ENCODE measurements at regions not wholly inside any gene's neighbourhood (a gene's known extent, or its start where the extent isn't known, plus 50 kb on each side); places are given as distances from the start of the nearest gene placed in this dataset.

GRCh38 chr7:25594728-25595127 lies 366.4 kb upstream of the NPVF start:
- Mint-ChIP-seq H3K9me3 (ENCODE audit: insufficient read depth) (no peaks in the 10 kb centered on the region), H3K27ac (no peak overlapping the region), H3K4me1 (no peaks in the 10 kb centered on the region), H3K27me3 (peaks cover 13% of the 10 kb centered on the region), H3K4me3 (no peak overlapping the region)
- ATAC-seq (ENCODE audit: low read depth) (no peak), DNase-seq (no peak)
- Histone ChIP-seq H3K36me3 (replicated peaks in 1 of 2; ENCODE audit: control extremely low read depth in 1 of 2, control insufficient read depth in 1 of 2, extremely low read depth in 1 of 2, insufficient read depth in 2 of 2, low read length in 1 of 2) (no peaks in the 10 kb centered on the region), H4K20me1 (ENCODE audit: control insufficient read depth, insufficient read depth, low read length, poor library complexity, severe bottlenecking) (no peaks in the 10 kb centered on the region), H3K27me3 (replicated peaks in 1 of 4; ENCODE audit: control extremely low read depth in 1 of 4, control insufficient read depth in 3 of 4, insufficient read depth in 4 of 4, low read length in 3 of 4) (no peaks in the 10 kb centered on the region), H3K4me2 (replicated peaks; ENCODE audit: low read depth, low read length, poor library complexity, severe bottlenecking) (no peak overlapping the region), H2AFZ (ENCODE audit: insufficient read depth, low read depth, low read length, poor library complexity, severe bottlenecking) (no peak overlapping the region), H3K79me2 (ENCODE audit: control insufficient read depth, insufficient read depth, low read length) (no peaks in the 10 kb centered on the region), H3K9ac (ENCODE audit: low read length) (no peak overlapping the region), H3K4me1 (ENCODE audit: control insufficient read depth in 2 of 2, insufficient read depth in 2 of 2, low read length in 2 of 2) (no peaks in the 10 kb centered on the region), H3K27ac (ENCODE audit: low read length in 2 of 2) (no peak overlapping the region), H3K4me3 (ENCODE audit: control extremely low read depth in 1 of 5, extremely low read depth in 1 of 5, insufficient read depth in 1 of 5, low read depth in 2 of 5, low read length in 4 of 5) (no peak overlapping the region), H3K9me3 (ENCODE audit: control extremely low read depth in 1 of 3, control insufficient read depth in 2 of 3, insufficient read depth in 1 of 3, low read length in 2 of 3) (no peaks in the 10 kb centered on the region)
- CTCF ChIA-PET: no interaction called here
- no CpG with 5 or more reads among the region's 2 CpGs for WGBS (ENCODE audit: insufficient coverage)
- intact Hi-C loops (cut with micrococcal nuclease): no loop called here
- POLR2A ChIA-PET: no interaction called here
- TF ChIP-seq CTCF (IDR thresholded peaks at IDR 0.05): no peak
- TF ChIP-seq EZH2 (IDR thresholded peaks at IDR 0.05; ENCODE audit: borderline replicate concordance, insufficient read depth, low read depth, low read length, poor library complexity, severe bottlenecking): no peak

DNA sequence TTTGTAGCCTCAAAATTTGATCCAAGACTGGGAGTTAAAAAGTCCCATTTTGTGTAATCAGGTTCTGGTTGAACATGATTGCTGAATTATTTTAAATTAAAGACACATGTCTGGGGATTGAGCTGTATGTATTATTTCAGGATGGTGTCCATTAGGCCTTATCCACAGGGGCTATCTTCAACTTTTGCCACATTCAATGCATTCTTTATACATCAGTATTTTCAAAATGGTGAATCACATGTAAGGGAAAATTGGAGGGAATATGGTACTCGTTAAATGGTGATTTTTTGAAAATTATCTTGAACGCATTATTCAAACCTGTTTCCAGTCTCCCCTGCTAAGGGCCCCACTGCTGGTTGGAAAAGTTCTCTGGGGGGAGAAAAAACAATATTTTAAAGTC lies 367.7 kb upstream of the NPVF start:
- ChIA-PET POLR2A (no interaction called here), CTCF (no interaction called here)
- H4K20me1 ChIP-seq (ENCODE audit: control insufficient read depth, insufficient read depth, low read length, poor library complexity, severe bottlenecking): no peaks in the 10 kb centered on the region
- ATAC-seq (ENCODE audit: low read depth): no peak
- no peak overlapping the region for H3K4me3 Mint-ChIP-seq
- intact Hi-C loops (cut with micrococcal nuclease): no loop called here
- WGBS (ENCODE audit: insufficient coverage): no CpG with 5 or more reads among the region's 2 CpGs
- H3K4me1 Mint-ChIP-seq: no peaks in the 10 kb centered on the region
- DNase-seq: no peak
- no peaks in the 10 kb centered on the region for H3K36me3 ChIP-seq (replicated peaks in 1 of 2; ENCODE audit: control extremely low read depth in 1 of 2, control insufficient read depth in 1 of 2, extremely low read depth in 1 of 2, insufficient read depth in 2 of 2, low read length in 1 of 2)
- no peaks in the 10 kb centered on the region for H3K27me3 ChIP-seq (replicated peaks in 1 of 4; ENCODE audit: control extremely low read depth in 1 of 4, control insufficient read depth in 3 of 4, insufficient read depth in 4 of 4, low read length in 3 of 4)
- H3K9me3 ChIP-seq (ENCODE audit: control extremely low read depth in 1 of 3, control insufficient read depth in 2 of 3, insufficient read depth in 1 of 3, low read length in 2 of 3): no peaks in the 10 kb centered on the region
- H3K4me1 ChIP-seq (ENCODE audit: control insufficient read depth in 2 of 2, insufficient read depth in 2 of 2, low read length in 2 of 2): no peaks in the 10 kb centered on the region
- no peaks in the 10 kb centered on the region for H3K79me2 ChIP-seq (ENCODE audit: control insufficient read depth, insufficient read depth, low read length)
- no peak overlapping the region for H2AFZ ChIP-seq (ENCODE audit: insufficient read depth, low read depth, low read length, poor library complexity, severe bottlenecking)
- no peak overlapping the region for H3K4me2 ChIP-seq (replicated peaks; ENCODE audit: low read depth, low read length, poor library complexity, severe bottlenecking)
- H3K27ac Mint-ChIP-seq: no peak overlapping the region
- peaks cover 14% of the 10 kb centered on the region for H3K27me3 Mint-ChIP-seq
- H3K27ac ChIP-seq (ENCODE audit: low read length in 2 of 2): no peak overlapping the region
- no peak overlapping the region for H3K4me3 ChIP-seq (ENCODE audit: control extremely low read depth in 1 of 5, extremely low read depth in 1 of 5, insufficient read depth in 1 of 5, low read depth in 2 of 5, low read length in 4 of 5)
- TF ChIP-seq EZH2 (IDR thresholded peaks at IDR 0.05; ENCODE audit: borderline replicate concordance, insufficient read depth, low read depth, low read length, poor library complexity, severe bottlenecking): no peak
- no peak for TF ChIP-seq CTCF (IDR thresholded peaks at IDR 0.05)
- no peaks in the 10 kb centered on the region for H3K9me3 Mint-ChIP-seq (ENCODE audit: insufficient read depth)
- no peak overlapping the region for H3K9ac ChIP-seq (ENCODE audit: low read length)
